Panc1 (cell line): ENCODE measurements at regions not wholly inside any gene's neighbourhood (a gene's known extent, or its start where the extent isn't known, plus 50 kb on each side); places are given as distances from the start of the nearest gene placed in this dataset.

Experiments
- ATAC-seq: fragments of 200-7000 bp; cut with Tn5 transposase; 2 replicates; pipeline ENCODE4 v1.9.1; 2020; ENCODE audit warnings: mild to moderate bottlenecking, moderate library complexity
- BruUV-seq: library from RNA; stranded (reverse); fragments of 400-500 nt; replicated peaks from 2 replicates; lab custom pipeline; 2021; lab: Mats Ljungman, UMichigan
- CTCF ChIA-PET: fragments of 300-600 bp; sonication (Branson Sonifier 250); formaldehyde crosslinking; loops from one replicate; lab custom pipeline; 2022; ENCODE audit warnings: antibody characterized with exemption; lab: Charles Lee
- POLR2A ChIA-PET: fragments of 300-600 bp; sonication (Branson Sonifier 250); formaldehyde crosslinking; loops from one replicate; lab custom pipeline; 2022; ENCODE audit warnings: antibody characterized with exemption; lab: Charles Lee
- DNase-seq: peaks from one replicate; pipeline ENCODE4 v3.0.0-alpha.2; 2010; ENCODE audit warnings: low read depth, low spot score
- H3K27ac ChIP-seq: 2 replicates; pipeline ENCODE4 v1.5.1; 2011; ENCODE audit warnings: mild to moderate bottlenecking, low read length, inconsistent platforms
- H3K27me3 ChIP-seq: fragments of 200-500 bp; sonication (Bioruptor generic); 2 replicates; pipeline ENCODE4 v1.6.0; 2014; ENCODE audit warnings: low read length, inconsistent platforms; ENCODE audit not compliant: control insufficient read depth, insufficient read depth
- H3K36me3 ChIP-seq: fragments of 200-500 bp; sonication (Bioruptor generic); 2 replicates; pipeline ENCODE4 v1.5.1; 2014; ENCODE audit warnings: inconsistent platforms, mild to moderate bottlenecking, low read length, moderate library complexity; ENCODE audit not compliant: control insufficient read depth, insufficient read depth
- H3K4me1 ChIP-seq: 2 replicates; pipeline ENCODE4 v1.5.1; 2011; ENCODE audit warnings: inconsistent platforms, mild to moderate bottlenecking, low read length, moderate library complexity; ENCODE audit not compliant: control insufficient read depth, insufficient read depth
- H3K4me3 ChIP-seq, 2 experiments: 2 replicates each; pipeline ENCODE4 v1.5.1; 2011 to 2012; ENCODE audit warnings: low read depth in 2 of 2, low read length in 2 of 2, mild to moderate bottlenecking in 2 of 2, inconsistent platforms in 1 of 2, moderate library complexity in 1 of 2
- H3K9me3 ChIP-seq: fragments of 200-500 bp; sonication (Bioruptor generic); 2 replicates; pipeline ENCODE4 v1.5.1; 2014; ENCODE audit warnings: low read depth, mild to moderate bottlenecking, inconsistent platforms, low read length, moderate library complexity; ENCODE audit not compliant: control insufficient read depth, insufficient read depth
- CTCF ChIP-seq: fragments of 450-650 bp; IDR thresholded peaks from 2 replicates; pipeline ENCODE4 v1.5.1; 2017; ENCODE audit warnings: mild to moderate bottlenecking
- POLR2AphosphoS5 ChIP-seq: IDR thresholded peaks from 2 replicates; pipeline ENCODE4 v1.6.1; 2012; ENCODE audit warnings: mild to moderate bottlenecking, low read depth, low read length, moderate library complexity
- REST ChIP-seq, 2 experiments: IDR thresholded peaks; 2 replicates each; pipeline ENCODE4 v1.6.1; 2011 to 2012; ENCODE audit warnings: low read depth in 2 of 2, control low read depth in 1 of 2, low read length in 1 of 2, mild to moderate bottlenecking in 1 of 2, moderate library complexity in 1 of 2; ENCODE audit not compliant: insufficient read depth in 1 of 2
- SIN3A ChIP-seq: IDR thresholded peaks from 2 replicates; pipeline ENCODE4 v1.6.1; 2012; ENCODE audit warnings: low read depth, mild to moderate bottlenecking, low read length, moderate library complexity, borderline replicate concordance; ENCODE audit not compliant: insufficient read depth
- TCF7L2 ChIP-seq: IDR thresholded peaks from 2 replicates; pipeline ENCODE4 v1.6.1; 2011; ENCODE audit warnings: mild to moderate bottlenecking, low read depth, low read length, inconsistent platforms
- in situ Hi-C: cut with HindIII; loops from 2 replicates; pipeline ENCODE4 v1.10.0; 2016; ENCODE audit warnings: low sequenced_read_pairs, low pct_unique_long_range_greater_than_20kb
- intact Hi-C: fragments of 100-400 bp; cut with micrococcal nuclease; formaldehyde crosslinking; loops from one replicate; pipeline ENCODE4 v1.10.0; 2022; ENCODE audit not compliant: unreplicated experiment

GRCh38 chr4:79743014-79743413 is 330.0 kb downstream of the ANTXR2 start:
- Histone ChIP-seq H3K27ac (no peak overlapping the region), H3K27me3 (no peaks in the 10 kb centered on the region), H3K36me3 (no peaks in the 10 kb centered on the region), H3K4me1 (no peaks in the 10 kb centered on the region), H3K9me3 (no peaks in the 10 kb centered on the region), H3K4me3 (no peak overlapping the region)
- ChIA-PET POLR2A (no interaction called here), CTCF (no interaction called here)
- in situ Hi-C loops (no loop called here), intact Hi-C loops (no loop called here)
- no TSS peak for BruUV-seq
- ATAC-seq (no peak), DNase-seq (no peak)
- no peak for TF ChIP-seq SIN3A
- no peak for TF ChIP-seq POLR2AphosphoS5
- TF ChIP-seq CTCF, result no peak
- TF ChIP-seq REST (IDR thresholded peaks at IDR 0.05; ENCODE audit: insufficient read depth in 1 of 2, low read depth in 2 of 2, low read length in 1 of 2), result no peak

GRCh38 chr4:79739912-79740311 is 331.9 kb upstream of the GK2 start:
- intact Hi-C loops, result no loop called here
- no peaks in the 10 kb centered on the region for H3K27me3 ChIP-seq
- no peak for DNase-seq

More at GRCh38 chr4:79739912-79740311, 331.9 kb upstream of the GK2 start:
- no TSS peak for BruUV-seq
- H3K36me3 ChIP-seq, result no peaks in the 10 kb centered on the region
- POLR2A ChIA-PET, result no interaction called here
- CTCF ChIA-PET, result no interaction called here
- no peaks in the 10 kb centered on the region for H3K9me3 ChIP-seq
- H3K4me3 ChIP-seq, result no peak overlapping the region
- no peaks in the 10 kb centered on the region for H3K4me1 ChIP-seq
- in situ Hi-C loops, result no loop called here
- ATAC-seq, result no peak
- no peak for TF ChIP-seq POLR2AphosphoS5
- no peak for TF ChIP-seq CTCF
- TF ChIP-seq REST (IDR thresholded peaks at IDR 0.05; ENCODE audit: insufficient read depth in 1 of 2, low read depth in 2 of 2, low read length in 1 of 2), result no peak
- TF ChIP-seq SIN3A, result no peak
- TF ChIP-seq TCF7L2, result no peak
- no peak overlapping the region for H3K27ac ChIP-seq
